Superior temporal gyrus (tissue), 1 donor: ENCODE measurements at regions not wholly inside any gene's neighbourhood (a gene's known extent, or its start where the extent isn't known, plus 50 kb on each side); places are given as distances from the start of the nearest gene placed in this dataset.
"Not testable (repeated sequence)": the region's sequence is repeated elsewhere in the genome, so short reads cannot be mapped to it uniquely, and the experiment has no call there.

Experiments
- DNase-seq: peaks from one replicate; pipeline ENCODE4 v3.0.0-alpha.2; 2016; ENCODE audit errors: extremely low spot score

GRCh38 chr3:31096661-31097395 lies 202.4 kb upstream of the GADL1 start:
- DNase-seq = no peak

GRCh38 chr3:31100519-31100918 lies 206.1 kb upstream of the GADL1 start:
- DNase-seq = no peak

DNA sequence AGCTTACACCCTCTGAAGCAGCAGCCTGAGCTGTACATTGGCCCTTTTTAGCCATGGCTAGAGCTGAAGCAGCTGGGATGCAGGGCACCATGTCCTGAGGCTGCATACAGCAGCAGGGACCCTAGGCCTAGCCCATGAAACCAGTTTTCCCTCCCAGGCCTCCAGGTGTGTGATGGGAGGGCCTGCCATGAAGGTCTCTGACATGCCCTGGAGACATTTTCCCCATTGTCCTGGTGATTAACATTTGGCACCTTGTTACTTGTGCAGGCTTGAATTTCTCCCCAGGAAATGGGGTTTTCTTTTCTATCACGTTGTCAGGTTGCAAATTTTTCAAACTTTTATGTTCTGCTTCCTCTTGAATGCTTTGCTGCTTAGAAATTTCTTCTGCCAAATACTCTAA lies 206.8 kb upstream of the GADL1 start:
- not testable (repeated sequence) for DNase-seq

DNA sequence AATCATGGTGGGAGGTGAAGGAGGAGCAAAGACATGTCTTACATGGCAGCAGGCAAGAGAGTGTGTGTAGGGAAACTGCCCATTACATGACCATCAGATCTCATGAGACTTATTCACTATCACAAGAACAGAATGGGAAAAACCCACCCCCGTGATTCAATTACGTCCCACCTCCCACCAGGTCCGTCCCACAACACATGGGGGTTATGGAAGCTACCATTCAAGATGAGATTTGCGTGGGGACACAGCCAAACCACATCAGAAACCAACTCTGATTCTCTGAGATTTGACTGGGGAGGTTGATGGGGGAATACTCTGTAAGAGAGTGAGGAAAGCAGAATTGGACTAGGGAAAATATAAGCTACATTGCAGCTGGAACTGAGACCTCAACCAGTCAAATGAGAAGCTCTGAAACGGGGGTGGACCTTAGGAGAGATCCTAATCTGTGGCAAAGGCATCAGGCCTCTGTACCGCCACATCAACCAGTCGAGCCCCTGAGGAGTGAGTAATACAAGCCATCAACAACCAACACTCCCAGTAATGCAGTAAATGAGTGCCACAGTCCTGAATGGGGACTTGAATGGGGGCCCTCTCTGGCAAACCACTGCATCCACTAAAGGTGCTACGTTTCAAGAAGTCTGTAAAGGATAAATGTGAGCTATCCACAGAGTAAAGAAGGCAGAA lies 207.9 kb upstream of the GADL1 start:
- DNase-seq = no peak

DNA sequence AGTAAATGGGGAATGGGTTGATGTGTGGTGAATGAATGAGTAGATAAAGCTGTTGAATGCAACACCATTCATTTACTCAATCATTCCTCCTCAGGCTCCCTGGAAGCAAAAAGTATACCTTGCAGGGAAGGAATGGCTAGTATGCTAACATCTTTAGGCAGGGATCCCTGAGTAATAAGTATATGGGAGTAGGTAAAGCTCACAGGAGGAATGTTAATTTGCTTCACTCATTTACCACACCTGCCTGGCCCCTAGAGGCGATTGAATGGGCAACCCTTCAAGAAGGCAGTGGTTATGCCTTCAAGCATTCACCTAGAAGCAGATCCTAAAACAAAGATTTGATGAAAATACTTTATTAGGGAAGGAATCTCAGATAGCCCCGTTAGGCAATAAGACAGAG lies 208.7 kb upstream of the GADL1 start:
- DNase-seq = no peak

DNA sequence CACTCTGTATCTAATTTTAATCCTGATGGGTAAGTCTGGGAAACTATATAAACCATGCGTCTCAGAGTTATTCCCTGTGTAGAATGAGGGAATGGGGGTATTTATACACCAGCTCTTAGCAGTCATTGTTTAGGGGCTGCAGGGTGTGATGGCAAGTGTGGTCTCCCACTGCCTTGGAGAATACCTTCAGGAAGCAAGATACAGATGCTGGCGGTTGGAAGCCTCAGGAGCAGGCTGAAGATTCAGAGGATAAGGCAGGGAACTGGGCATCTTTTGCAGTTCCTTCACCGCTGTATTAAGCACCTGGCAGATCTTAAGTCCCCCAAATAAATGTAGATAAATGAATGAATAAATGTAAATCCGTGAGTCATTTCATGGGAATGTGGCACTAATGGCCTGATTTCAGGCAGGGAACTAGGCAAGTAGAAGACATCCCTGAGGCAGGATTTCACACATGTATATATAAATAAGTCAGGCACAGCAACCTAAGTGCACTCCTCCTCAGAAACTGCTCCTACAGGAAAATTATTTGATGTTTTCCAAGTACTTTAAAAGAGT lies 209.2 kb upstream of the GADL1 start:
- no peak for DNase-seq

- DNase-seq = no peak
Measured at GRCh38 chr3:31105011-31105410, 210.6 kb upstream of the GADL1 start.

DNA sequence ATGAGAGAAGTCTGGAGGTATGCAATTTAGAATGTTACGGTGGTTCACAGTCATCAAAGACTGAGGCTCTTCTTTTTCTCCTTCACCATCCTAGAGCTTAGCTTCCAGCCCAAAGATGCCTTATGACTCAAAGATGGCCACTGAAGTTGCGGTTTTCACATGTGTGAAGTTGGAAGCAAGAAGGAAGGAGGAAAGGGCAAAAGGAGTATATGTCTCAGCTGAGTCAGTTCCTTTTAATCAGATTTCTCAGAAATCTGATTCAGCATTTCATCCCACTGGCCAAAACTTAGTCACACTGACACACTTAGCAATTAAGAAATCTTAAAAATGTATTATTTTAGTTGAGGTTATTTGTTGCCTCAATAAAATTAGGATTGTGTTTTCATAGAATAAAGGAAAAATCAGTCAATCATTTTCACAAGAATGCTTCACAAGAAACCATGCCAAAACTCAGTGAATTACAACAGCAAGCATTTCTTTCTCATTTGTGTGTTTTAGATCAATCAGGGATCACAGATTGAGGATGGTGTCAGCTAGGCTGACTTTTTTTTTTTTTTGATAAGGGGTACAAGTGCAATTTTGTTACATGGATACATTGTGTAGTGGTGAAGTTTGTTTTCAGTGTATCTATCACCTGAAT lies 211.1 kb upstream of the GADL1 start:
- no peak for DNase-seq

GRCh38 chr3:31106204-31106603 lies 211.7 kb upstream of the GADL1 start:
- DNase-seq = no peak

GRCh38 chr3:31106912-31107311 lies 212.5 kb upstream of the GADL1 start:
- no peak for DNase-seq

DNA sequence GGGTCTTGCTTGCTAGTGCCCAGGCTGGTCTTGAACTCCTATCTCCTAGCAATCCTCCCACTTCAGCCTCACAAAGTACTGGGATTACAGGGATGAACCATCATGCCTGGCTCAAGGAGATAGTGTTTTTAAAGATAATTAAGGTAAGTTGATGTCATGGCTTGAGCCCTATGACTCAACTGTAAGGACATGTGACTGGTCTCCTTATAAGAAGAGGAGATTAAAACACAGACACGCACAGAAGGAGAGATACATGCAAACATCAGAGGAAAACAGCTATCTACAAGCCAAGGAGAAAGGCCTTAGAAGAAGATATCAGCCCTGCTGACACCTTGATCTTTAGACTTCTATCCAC lies 220.4 kb upstream of the GADL1 start:
- no peak for DNase-seq

DNA sequence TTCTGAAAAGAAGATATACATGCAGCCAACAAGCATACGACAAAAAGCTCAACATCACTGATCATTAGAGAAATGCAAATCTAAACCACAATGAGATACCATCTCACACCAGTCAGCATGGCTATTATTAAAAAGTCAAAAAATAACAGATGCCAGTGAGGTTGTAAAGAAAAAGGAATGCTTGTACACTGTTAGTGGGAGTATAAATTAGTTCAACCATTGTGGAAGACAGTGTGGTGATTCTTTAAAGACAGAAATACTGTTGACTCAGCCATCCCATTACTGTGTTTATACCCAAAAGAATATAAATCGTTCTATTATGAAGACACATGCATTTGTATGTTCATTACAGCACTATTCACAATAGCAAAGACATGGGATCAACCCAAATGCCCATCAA lies 221.1 kb upstream of the GADL1 start:
- DNase-seq = not testable (repeated sequence)

DNA sequence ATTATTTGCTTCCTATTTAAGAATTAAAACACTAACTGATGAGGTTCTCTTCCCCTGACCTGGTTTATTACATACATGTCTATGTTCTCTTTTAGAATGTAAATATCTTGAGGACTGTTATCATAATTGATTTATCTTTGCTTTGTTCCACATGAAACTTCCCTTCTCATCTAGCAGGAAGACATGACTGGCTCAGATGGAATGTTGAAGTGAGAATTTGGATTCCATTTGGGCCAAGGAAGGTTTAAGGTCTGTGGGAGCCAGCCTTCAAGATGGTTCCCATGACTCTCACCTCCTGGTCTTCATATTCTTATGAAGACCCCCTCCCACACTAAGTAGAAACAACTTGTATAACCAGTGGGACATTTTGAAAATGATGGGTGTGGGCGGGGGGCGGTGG lies 222.2 kb upstream of the GADL1 start:
- DNase-seq = no peak

- no peak for DNase-seq
Measured at GRCh38 chr3:31117854-31118253, 223.4 kb upstream of the GADL1 start.

DNA sequence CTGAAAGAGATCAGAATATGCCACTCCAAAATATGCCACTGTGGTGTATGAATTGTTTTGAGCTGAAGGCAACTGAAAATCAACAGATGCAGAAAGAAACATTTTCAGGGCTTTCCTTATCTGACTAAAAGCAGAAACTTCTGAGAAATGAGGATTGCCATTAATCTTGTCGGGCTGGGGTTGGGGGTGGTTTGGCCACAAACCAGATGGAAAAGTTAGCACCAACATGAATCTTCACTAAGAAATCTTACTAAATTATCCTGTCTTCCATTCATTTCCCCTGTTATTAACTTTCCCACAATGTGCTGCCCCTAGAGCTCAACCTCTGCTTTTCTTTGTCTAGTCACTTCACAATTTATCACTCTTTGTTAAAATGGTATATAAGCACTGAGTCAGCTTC lies 229.9 kb upstream of the GADL1 start:
- no peak for DNase-seq

GRCh38 chr3:31125413-31126020 lies 231.1 kb upstream of the GADL1 start:
- DNase-seq = no peak

DNA sequence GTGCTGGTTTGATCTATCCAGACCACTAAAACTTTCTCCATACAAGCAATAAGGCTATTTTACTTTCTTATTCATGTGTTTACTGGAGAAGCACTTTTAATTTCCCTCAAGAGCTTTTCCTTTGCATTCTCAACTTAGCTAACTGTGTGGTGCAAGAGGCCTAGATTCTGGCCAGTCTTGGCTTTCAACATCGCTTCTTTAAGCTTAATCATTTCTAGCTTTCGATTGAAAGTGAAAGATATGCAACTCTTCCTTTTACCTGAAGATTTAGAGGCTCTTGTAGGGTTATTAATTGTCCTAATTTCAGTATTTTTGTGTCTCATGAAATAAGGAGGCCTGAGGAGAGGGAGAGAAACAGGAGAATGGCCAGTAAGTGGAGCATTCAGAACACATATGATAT lies 234.8 kb upstream of the GADL1 start:
- no peak for DNase-seq

- DNase-seq = no peak
Measured at GRCh38 chr3:31132132-31132769, 237.8 kb upstream of the GADL1 start.

DNA sequence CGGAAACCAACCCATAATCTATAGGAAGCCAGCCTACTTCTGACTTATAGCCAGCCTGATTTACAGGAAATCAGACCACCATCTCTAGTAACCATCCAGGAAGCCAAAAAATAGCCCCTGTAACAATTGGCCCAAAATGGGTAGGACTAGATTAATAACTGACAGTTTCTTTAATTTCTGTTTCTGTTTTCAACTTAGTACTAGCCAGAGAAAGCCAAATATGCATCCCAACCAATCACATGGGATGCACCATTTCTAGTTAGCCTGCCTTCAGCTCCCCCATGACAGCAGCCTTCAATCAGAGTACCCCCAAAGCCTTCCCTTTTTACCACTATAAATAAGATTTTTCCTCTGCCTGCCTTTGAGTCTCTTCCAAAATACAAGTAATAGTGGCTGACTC lies 239.1 kb upstream of the GADL1 start:
- no peak for DNase-seq

GRCh38 chr3:31135546-31135945 lies 241.1 kb upstream of the GADL1 start:
- no peak for DNase-seq

DNA sequence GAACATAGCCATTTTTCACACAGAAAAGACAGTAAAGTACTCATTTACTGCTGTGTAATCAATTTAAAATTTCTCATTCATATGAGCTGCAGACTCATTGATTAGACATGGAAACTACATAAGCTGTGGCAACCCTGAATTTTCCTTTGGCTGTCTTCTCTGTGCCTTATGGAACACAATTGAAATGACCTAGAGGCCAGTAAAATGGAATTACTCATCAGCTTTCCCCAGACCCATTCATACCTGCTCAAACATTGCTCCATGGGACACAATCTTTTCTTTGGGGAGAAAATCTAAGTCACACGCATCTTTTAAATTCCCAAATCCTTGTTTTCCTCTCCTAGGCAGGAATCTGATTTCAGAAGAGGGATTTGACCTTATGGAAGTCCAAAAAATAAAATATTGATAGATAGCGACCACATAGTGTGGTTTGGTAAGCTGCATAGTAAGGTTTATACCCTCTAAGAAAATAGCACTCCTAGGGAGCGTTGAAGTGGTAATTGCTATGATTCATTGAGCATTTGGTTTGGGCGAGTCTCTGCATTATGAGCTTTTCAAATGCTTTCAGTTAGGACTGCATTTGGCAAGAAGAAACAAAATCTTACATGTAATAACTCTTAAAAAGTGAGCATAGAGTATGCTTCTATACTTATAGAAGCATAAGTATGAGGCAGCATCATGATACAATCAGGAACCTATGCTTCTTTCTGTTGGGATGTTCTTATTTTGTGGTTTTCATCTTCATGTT lies 243.4 kb upstream of the GADL1 start:
- no peak for DNase-seq
